ENCODE measurements at regions not wholly inside any gene's neighbourhood (a gene's known extent, or its start where the extent isn't known, plus 50 kb on each side); places are given as distances from the start of the nearest gene placed in this dataset.

GRCh38 chr11:26916805-26917204, 77.1 kb upstream of the FIBIN start:
- TF ChIP-seq, protein P1, sequence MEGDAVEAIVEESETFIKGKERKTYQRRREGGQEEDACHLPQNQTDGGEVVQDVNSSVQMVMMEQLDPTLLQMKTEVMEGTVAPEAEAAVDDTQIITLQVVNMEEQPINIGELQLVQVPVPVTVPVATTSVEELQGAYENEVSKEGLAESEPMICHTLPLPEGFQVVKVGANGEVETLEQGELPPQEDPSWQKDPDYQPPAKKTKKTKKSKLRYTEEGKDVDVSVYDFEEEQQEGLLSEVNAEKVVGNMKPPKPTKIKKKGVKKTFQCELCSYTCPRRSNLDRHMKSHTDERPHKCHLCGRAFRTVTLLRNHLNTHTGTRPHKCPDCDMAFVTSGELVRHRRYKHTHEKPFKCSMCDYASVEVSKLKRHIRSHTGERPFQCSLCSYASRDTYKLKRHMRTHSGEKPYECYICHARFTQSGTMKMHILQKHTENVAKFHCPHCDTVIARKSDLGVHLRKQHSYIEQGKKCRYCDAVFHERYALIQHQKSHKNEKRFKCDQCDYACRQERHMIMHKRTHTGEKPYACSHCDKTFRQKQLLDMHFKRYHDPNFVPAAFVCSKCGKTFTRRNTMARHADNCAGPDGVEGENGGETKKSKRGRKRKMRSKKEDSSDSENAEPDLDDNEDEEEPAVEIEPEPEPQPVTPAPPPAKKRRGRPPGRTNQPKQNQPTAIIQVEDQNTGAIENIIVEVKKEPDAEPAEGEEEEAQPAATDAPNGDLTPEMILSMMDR (IDR thresholded peaks at IDR 0.05; ENCODE audit: low read length) = no peak
- no peak for TF ChIP-seq EZH2 (IDR thresholded peaks at IDR 0.05; ENCODE audit: borderline replicate concordance, low read length)
